HEK293 (cell line): ENCODE measurements at regions not wholly inside any gene's neighbourhood (a gene's known extent, or its start where the extent isn't known, plus 50 kb on each side); places are given as distances from the start of the nearest gene placed in this dataset.
A peak's percentile ranks its signal among the peaks of the same experiment; 100 is the strongest.

Experiments
- HOXA7 ChIP-seq: sonication (generic); formaldehyde crosslinking; IDR thresholded peaks from 2 replicates; pipeline ENCODE4 v1.8.1; 2022; ENCODE audit warnings: missing genetic modification reagents, borderline replicate concordance
- HOXD13 ChIP-seq: sonication (generic); formaldehyde crosslinking; IDR thresholded peaks from 2 replicates; pipeline ENCODE4 v1.8.0; 2022; ENCODE audit warnings: missing genetic modification reagents, borderline replicate concordance
- KLF10 ChIP-seq: fragments of 450-650 bp; IDR thresholded peaks from 2 replicates; pipeline ENCODE4 v1.5.1; 2018; ENCODE audit warnings: missing biosample characterization, mild to moderate bottlenecking, missing genetic modification characterization
- SALL2 ChIP-seq: fragments of 450-650 bp; formaldehyde crosslinking; IDR thresholded peaks from 2 replicates; pipeline ENCODE4 v1.5.0; 2017; ENCODE audit warnings: missing biosample characterization, mild to moderate bottlenecking, missing genetic modification characterization, borderline replicate concordance
- SCRT1 ChIP-seq: fragments of 450-650 bp; formaldehyde crosslinking; IDR thresholded peaks from 2 replicates; pipeline ENCODE4 v1.5.1; 2016; ENCODE audit warnings: missing biosample characterization, missing genetic modification characterization, borderline replicate concordance
- SP2 ChIP-seq: fragments of 450-650 bp; formaldehyde crosslinking; IDR thresholded peaks from 2 replicates; pipeline ENCODE4 v1.5.1; 2016; ENCODE audit warnings: missing biosample characterization, missing genetic modification characterization
- SP7 ChIP-seq: fragments of 450-650 bp; formaldehyde crosslinking; IDR thresholded peaks from 2 replicates; pipeline ENCODE4 v1.5.1; 2016; ENCODE audit warnings: missing biosample characterization, missing genetic modification characterization
- ZBTB1 ChIP-seq: fragments of 450-650 bp; formaldehyde crosslinking; IDR thresholded peaks from 2 replicates; pipeline ENCODE4 v1.5.1; 2016; ENCODE audit warnings: missing biosample characterization, missing genetic modification characterization
- ZBTB11 ChIP-seq: fragments of 450-650 bp; formaldehyde crosslinking; conservative IDR thresholded peaks from 2 replicates; pipeline ENCODE4 v1.5.1; 2016; ENCODE audit warnings: low read depth, missing biosample characterization, missing genetic modification characterization
- ZFHX2 ChIP-seq: fragments of 450-650 bp; formaldehyde crosslinking; conservative IDR thresholded peaks from 2 replicates; pipeline ENCODE4 v1.5.1; 2016; ENCODE audit warnings: missing biosample characterization, missing genetic modification characterization
- ZFP69B ChIP-seq: fragments of 450-650 bp; formaldehyde crosslinking; IDR thresholded peaks from 2 replicates; pipeline ENCODE4 v1.5.1; 2016; ENCODE audit warnings: missing biosample characterization, missing genetic modification characterization
- ZIC2 ChIP-seq: fragments of 450-650 bp; formaldehyde crosslinking; IDR thresholded peaks from 2 replicates; pipeline ENCODE4 v1.5.1; 2016; ENCODE audit warnings: missing biosample characterization, missing genetic modification characterization
- ZNF112 ChIP-seq: fragments of 450-650 bp; formaldehyde crosslinking; IDR thresholded peaks from 2 replicates; pipeline ENCODE4 v1.5.0; 2017; ENCODE audit warnings: missing biosample characterization, missing genetic modification characterization
- ZNF121 ChIP-seq: fragments of 450-650 bp; formaldehyde crosslinking; IDR thresholded peaks from 2 replicates; pipeline ENCODE4 v1.5.1; 2016; ENCODE audit warnings: missing biosample characterization, missing genetic modification characterization
- ZNF132 ChIP-seq: fragments of 450-650 bp; formaldehyde crosslinking; IDR thresholded peaks from 2 replicates; pipeline ENCODE4 v1.5.1; 2017; ENCODE audit warnings: missing biosample characterization, missing genetic modification characterization, borderline replicate concordance
- ZNF155 ChIP-seq: fragments of 450-650 bp; formaldehyde crosslinking; IDR thresholded peaks from 2 replicates; pipeline ENCODE4 v1.5.1; 2016; ENCODE audit warnings: missing biosample characterization, missing genetic modification characterization
- ZNF169 ChIP-seq: fragments of 450-650 bp; formaldehyde crosslinking; IDR thresholded peaks from 2 replicates; pipeline ENCODE4 v1.5.1; 2016; ENCODE audit warnings: missing biosample characterization, missing genetic modification characterization
- ZNF2 ChIP-seq: fragments of 450-650 bp; formaldehyde crosslinking; IDR thresholded peaks from 2 replicates; pipeline ENCODE4 v1.5.1; 2016; ENCODE audit warnings: missing biosample characterization, missing genetic modification characterization
- ZNF214 ChIP-seq: fragments of 450-650 bp; formaldehyde crosslinking; IDR thresholded peaks from 2 replicates; pipeline ENCODE4 v1.5.1; 2017; ENCODE audit warnings: missing biosample characterization, mild to moderate bottlenecking, missing genetic modification characterization, borderline replicate concordance
- ZNF223 ChIP-seq: fragments of 450-650 bp; formaldehyde crosslinking; IDR thresholded peaks from 2 replicates; pipeline ENCODE4 v1.5.1; 2016; ENCODE audit warnings: missing biosample characterization, missing genetic modification characterization
- ZNF23 ChIP-seq: fragments of 450-650 bp; formaldehyde crosslinking; IDR thresholded peaks from 2 replicates; pipeline ENCODE4 v1.5.1; 2016; ENCODE audit warnings: missing biosample characterization, missing genetic modification characterization, borderline replicate concordance
- ZNF292 ChIP-seq: fragments of 450-650 bp; formaldehyde crosslinking; IDR thresholded peaks from 2 replicates; pipeline ENCODE4 v1.5.1; 2016; ENCODE audit warnings: low read depth, missing biosample characterization, missing genetic modification characterization, borderline replicate concordance
- ZNF510 ChIP-seq: fragments of 450-650 bp; formaldehyde crosslinking; IDR thresholded peaks from 2 replicates; pipeline ENCODE4 v1.5.1; 2018; ENCODE audit warnings: mild to moderate bottlenecking, missing genetic modification characterization, missing biosample characterization; ENCODE audit not compliant: insufficient replicate concordance
- ZNF670 ChIP-seq: fragments of 450-650 bp; formaldehyde crosslinking; IDR thresholded peaks from 2 replicates; pipeline ENCODE4 v1.5.1; 2016; ENCODE audit warnings: missing biosample characterization, missing genetic modification characterization, low read depth
- ZNF785 ChIP-seq: fragments of 450-650 bp; formaldehyde crosslinking; IDR thresholded peaks from 2 replicates; pipeline ENCODE4 v1.5.1; 2016; ENCODE audit warnings: missing biosample characterization, missing genetic modification characterization
- ZNF830 ChIP-seq: fragments of 450-650 bp; IDR thresholded peaks from 2 replicates; pipeline ENCODE4 v1.5.0; 2018; ENCODE audit warnings: missing biosample characterization, missing genetic modification characterization, low read depth, mild to moderate bottlenecking, moderate library complexity
- TF ChIP-seq, protein P1 (sequence below): fragments of 450-650 bp; formaldehyde crosslinking; optimal IDR thresholded peaks from 2 replicates; pipeline ENCODE3; 2016; ENCODE audit warnings: missing biosample characterization, mild to moderate bottlenecking, missing genetic modification characterization
- TF ChIP-seq, protein P2 (sequence below): fragments of 450-650 bp; formaldehyde crosslinking; IDR thresholded peaks from 2 replicates; pipeline ENCODE4; 2016; ENCODE audit warnings: missing biosample characterization, missing genetic modification characterization
- TF ChIP-seq, protein P3 (sequence below): fragments of 450-650 bp; formaldehyde crosslinking; IDR thresholded peaks from 2 replicates; pipeline ENCODE4 v1.5.1; 2016; ENCODE audit warnings: missing biosample characterization, missing genetic modification characterization, low read depth
- TF ChIP-seq, protein P4 (sequence below): fragments of 450-650 bp; formaldehyde crosslinking; IDR thresholded peaks from 2 replicates; pipeline ENCODE4 v1.5.1; 2016; ENCODE audit warnings: missing biosample characterization, missing genetic modification characterization
- TF ChIP-seq, protein P5 (sequence below): fragments of 450-650 bp; formaldehyde crosslinking; IDR thresholded peaks from 2 replicates; pipeline ENCODE4 v1.5.1; 2016; ENCODE audit warnings: missing biosample characterization, missing genetic modification characterization

DNA sequence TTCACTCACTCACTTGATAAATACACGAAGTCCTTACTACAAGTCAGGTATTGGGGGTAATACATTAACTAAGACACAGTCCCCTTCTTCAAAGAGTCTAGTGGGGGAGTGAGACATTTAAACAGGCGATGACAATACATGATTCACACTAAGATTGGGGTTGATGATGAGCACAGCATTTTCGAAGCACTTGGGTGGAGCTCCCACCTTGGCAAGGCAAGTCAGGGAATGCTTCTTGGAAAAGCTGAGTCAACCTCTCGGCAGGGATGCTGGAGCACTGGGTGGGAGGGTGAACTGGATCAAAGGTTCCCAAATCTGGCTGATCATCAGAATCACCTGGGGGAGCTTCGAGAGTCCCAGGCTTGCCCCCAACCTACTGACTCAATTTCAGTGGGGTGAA is 57.9 kb upstream of the ENAH start (continued):
- no peak for TF ChIP-seq ZNF23 (tag by site-specific recombination)
- no peak for TF ChIP-seq ZNF292 (tag by site-specific recombination)
- TF ChIP-seq ZNF830 (tag by site-specific recombination) = no peak
- TF ChIP-seq, protein P1, sequence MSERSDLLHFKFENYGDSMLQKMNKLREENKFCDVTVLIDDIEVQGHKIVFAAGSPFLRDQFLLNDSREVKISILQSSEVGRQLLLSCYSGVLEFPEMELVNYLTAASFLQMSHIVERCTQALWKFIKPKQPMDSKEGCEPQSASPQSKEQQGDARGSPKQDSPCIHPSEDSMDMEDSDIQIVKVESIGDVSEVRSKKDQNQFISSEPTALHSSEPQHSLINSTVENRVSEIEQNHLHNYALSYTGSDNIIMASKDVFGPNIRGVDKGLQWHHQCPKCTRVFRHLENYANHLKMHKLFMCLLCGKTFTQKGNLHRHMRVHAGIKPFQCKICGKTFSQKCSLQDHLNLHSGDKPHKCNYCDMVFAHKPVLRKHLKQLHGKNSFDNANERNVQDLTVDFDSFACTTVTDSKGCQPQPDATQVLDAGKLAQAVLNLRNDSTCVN (tag by site-specific recombination) = no peak
- no peak for TF ChIP-seq ZBTB11 (tag by site-specific recombination)
- TF ChIP-seq ZNF510 (tag by site-specific recombination) = no peak
- TF ChIP-seq ZNF112 (tag by site-specific recombination) = no peak
- TF ChIP-seq, protein P2, sequence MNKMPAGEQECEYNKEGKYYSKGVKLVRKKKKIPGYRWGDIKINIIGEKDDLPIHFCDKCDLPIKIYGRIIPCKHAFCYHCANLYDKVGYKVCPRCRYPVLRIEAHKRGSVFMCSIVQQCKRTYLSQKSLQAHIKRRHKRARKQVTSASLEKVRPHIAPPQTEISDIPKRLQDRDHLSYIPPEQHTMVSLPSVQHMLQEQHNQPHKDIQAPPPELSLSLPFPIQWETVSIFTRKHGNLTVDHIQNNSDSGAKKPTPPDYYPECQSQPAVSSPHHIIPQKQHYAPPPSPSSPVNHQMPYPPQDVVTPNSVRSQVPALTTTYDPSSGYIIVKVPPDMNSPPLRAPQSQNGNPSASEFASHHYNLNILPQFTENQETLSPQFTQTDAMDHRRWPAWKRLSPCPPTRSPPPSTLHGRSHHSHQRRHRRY = no peak
- TF ChIP-seq ZNF785 = no peak
- TF ChIP-seq ZNF169 (tag by site-specific recombination) = no peak
- no peak for TF ChIP-seq HOXD13 (CRISPR knock-in tag)
- no peak for TF ChIP-seq ZNF2 (tag by site-specific recombination)
- TF ChIP-seq ZFP69B = peak; percentile 79
- TF ChIP-seq, protein P3, sequence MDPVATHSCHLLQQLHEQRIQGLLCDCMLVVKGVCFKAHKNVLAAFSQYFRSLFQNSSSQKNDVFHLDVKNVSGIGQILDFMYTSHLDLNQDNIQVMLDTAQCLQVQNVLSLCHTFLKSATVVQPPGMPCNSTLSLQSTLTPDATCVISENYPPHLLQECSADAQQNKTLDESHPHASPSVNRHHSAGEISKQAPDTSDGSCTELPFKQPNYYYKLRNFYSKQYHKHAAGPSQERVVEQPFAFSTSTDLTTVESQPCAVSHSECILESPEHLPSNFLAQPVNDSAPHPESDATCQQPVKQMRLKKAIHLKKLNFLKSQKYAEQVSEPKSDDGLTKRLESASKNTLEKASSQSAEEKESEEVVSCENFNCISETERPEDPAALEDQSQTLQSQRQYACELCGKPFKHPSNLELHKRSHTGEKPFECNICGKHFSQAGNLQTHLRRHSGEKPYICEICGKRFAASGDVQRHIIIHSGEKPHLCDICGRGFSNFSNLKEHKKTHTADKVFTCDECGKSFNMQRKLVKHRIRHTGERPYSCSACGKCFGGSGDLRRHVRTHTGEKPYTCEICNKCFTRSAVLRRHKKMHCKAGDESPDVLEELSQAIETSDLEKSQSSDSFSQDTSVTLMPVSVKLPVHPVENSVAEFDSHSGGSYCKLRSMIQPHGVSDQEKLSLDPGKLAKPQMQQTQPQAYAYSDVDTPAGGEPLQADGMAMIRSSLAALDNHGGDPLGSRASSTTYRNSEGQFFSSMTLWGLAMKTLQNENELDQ (tag by site-specific recombination) = no peak
- TF ChIP-seq KLF10 (tag by site-specific recombination) = no peak
- no peak for TF ChIP-seq ZNF121
- TF ChIP-seq ZNF670 (tag by site-specific recombination) = no peak
- no peak for TF ChIP-seq ZNF214 (tag by site-specific recombination)
- no peak; the same call in 1 of the 2 replicates for TF ChIP-seq SP7 (tag by site-specific recombination)
- TF ChIP-seq ZNF132 (tag by site-specific recombination) = no peak
- TF ChIP-seq SCRT1 (tag by site-specific recombination) = no peak
- peak; percentile 58 for TF ChIP-seq ZFHX2 (tag by site-specific recombination)
- no peak for TF ChIP-seq ZBTB1
- TF ChIP-seq ZNF223 (tag by site-specific recombination) = no peak
- peak; percentile 58 for TF ChIP-seq ZIC2 (tag by site-specific recombination)
- TF ChIP-seq, protein P4, sequence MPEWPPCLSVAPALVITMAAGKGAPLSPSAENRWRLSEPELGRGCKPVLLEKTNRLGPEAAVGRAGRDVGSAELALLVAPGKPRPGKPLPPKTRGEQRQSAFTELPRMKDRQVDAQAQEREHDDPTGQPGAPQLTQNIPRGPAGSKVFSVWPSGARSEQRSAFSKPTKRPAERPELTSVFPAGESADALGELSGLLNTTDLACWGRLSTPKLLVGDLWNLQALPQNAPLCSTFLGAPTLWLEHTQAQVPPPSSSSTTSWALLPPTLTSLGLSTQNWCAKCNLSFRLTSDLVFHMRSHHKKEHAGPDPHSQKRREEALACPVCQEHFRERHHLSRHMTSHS = no peak
- TF ChIP-seq, protein P5, sequence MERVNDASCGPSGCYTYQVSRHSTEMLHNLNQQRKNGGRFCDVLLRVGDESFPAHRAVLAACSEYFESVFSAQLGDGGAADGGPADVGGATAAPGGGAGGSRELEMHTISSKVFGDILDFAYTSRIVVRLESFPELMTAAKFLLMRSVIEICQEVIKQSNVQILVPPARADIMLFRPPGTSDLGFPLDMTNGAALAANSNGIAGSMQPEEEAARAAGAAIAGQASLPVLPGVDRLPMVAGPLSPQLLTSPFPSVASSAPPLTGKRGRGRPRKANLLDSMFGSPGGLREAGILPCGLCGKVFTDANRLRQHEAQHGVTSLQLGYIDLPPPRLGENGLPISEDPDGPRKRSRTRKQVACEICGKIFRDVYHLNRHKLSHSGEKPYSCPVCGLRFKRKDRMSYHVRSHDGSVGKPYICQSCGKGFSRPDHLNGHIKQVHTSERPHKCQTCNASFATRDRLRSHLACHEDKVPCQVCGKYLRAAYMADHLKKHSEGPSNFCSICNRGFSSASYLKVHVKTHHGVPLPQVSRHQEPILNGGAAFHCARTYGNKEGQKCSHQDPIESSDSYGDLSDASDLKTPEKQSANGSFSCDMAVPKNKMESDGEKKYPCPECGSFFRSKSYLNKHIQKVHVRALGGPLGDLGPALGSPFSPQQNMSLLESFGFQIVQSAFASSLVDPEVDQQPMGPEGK = 0 out of 2 replicates have a peak, but pooled peaks have one; percentile 22
- no peak for TF ChIP-seq SALL2 (tag by site-specific recombination)
- TF ChIP-seq SP2 (tag by site-specific recombination) = no peak
- no peak for TF ChIP-seq ZNF155 (tag by site-specific recombination)
- no peak for TF ChIP-seq HOXA7 (CRISPR knock-in tag)
